ENCODE measurements at regions not wholly inside any gene's neighbourhood (a gene's known extent, or its start where the extent isn't known, plus 50 kb on each side); places are given as distances from the start of the nearest gene placed in this dataset.

- H3K27ac ChIP-seq (ENCODE audit: low read depth, low read length) = no peak overlapping the region
- H3K27me3 ChIP-seq (ENCODE audit: insufficient read depth, low read length) = no peaks in the 10 kb centered on the region
- no peaks in the 10 kb centered on the region for H3K79me2 ChIP-seq (ENCODE audit: insufficient read depth, low read length)
- peak overlapping the region; percentile 8 for H2AFZ ChIP-seq (ENCODE audit: low read length)
- DNase-seq (ENCODE audit: insufficient read length, low spot score, missing footprints) = no peak
- H3K9me3 ChIP-seq (ENCODE audit: low read depth, low read length) = no peaks in the 10 kb centered on the region
- no peaks in the 10 kb centered on the region for H3K36me3 ChIP-seq (ENCODE audit: insufficient read depth, low read length)
- no peaks in the 10 kb centered on the region for H3K4me1 ChIP-seq (ENCODE audit: insufficient read depth, low read length)
- H4K20me1 ChIP-seq (ENCODE audit: insufficient read depth, low read length) = no peaks in the 10 kb centered on the region
- TF ChIP-seq CTCF (IDR thresholded peaks at IDR 0.05; ENCODE audit: extremely low read depth, low read depth, low read length) = no peak
- H3K4me2 ChIP-seq (ENCODE audit: insufficient read depth, low read length) = no peak overlapping the region
- H3K4me3 ChIP-seq (ENCODE audit: insufficient read depth, low read length) = no peak overlapping the region
Observed at GRCh38 chr16:64880994-64881393, 240.9 kb downstream of the CDH11 start.

GRCh38 chr16:64880006-64880405 lies 241.9 kb downstream of the CDH11 start:
- H3K36me3 ChIP-seq (ENCODE audit: insufficient read depth, low read length) = no peaks in the 10 kb centered on the region
- no peak overlapping the region for H3K27ac ChIP-seq (ENCODE audit: low read depth, low read length)
- H3K4me2 ChIP-seq (ENCODE audit: insufficient read depth, low read length) = no peak overlapping the region
- H3K79me2 ChIP-seq (ENCODE audit: insufficient read depth, low read length) = no peaks in the 10 kb centered on the region
- H3K9me3 ChIP-seq (ENCODE audit: low read depth, low read length) = no peaks in the 10 kb centered on the region
- no peak overlapping the region for H2AFZ ChIP-seq (ENCODE audit: low read length)
- no peak for DNase-seq (ENCODE audit: insufficient read length, low spot score, missing footprints)
- H4K20me1 ChIP-seq (ENCODE audit: insufficient read depth, low read length) = no peaks in the 10 kb centered on the region
- no peaks in the 10 kb centered on the region for H3K27me3 ChIP-seq (ENCODE audit: insufficient read depth, low read length)
- H3K4me3 ChIP-seq (ENCODE audit: insufficient read depth, low read length) = no peak overlapping the region
- no peak for TF ChIP-seq CTCF (IDR thresholded peaks at IDR 0.05; ENCODE audit: extremely low read depth, low read depth, low read length)
- no peaks in the 10 kb centered on the region for H3K4me1 ChIP-seq (ENCODE audit: insufficient read depth, low read length)

GRCh38 chr16:64878940-64879339 lies 242.9 kb downstream of the CDH11 start:
- Histone ChIP-seq H3K4me1 (ENCODE audit: insufficient read depth, low read length) (no peaks in the 10 kb centered on the region), H3K27me3 (ENCODE audit: insufficient read depth, low read length) (no peaks in the 10 kb centered on the region), H3K79me2 (ENCODE audit: insufficient read depth, low read length) (no peaks in the 10 kb centered on the region), H2AFZ (ENCODE audit: low read length) (no peak overlapping the region), H3K36me3 (ENCODE audit: insufficient read depth, low read length) (no peaks in the 10 kb centered on the region), H4K20me1 (ENCODE audit: insufficient read depth, low read length) (no peaks in the 10 kb centered on the region), H3K9me3 (ENCODE audit: low read depth, low read length) (no peaks in the 10 kb centered on the region), H3K27ac (ENCODE audit: low read depth, low read length) (no peak overlapping the region), H3K4me2 (ENCODE audit: insufficient read depth, low read length) (no peak overlapping the region), H3K4me3 (ENCODE audit: insufficient read depth, low read length) (no peak overlapping the region)
- DNase-seq (ENCODE audit: insufficient read length, low spot score, missing footprints) = no peak
- no peak for TF ChIP-seq CTCF (IDR thresholded peaks at IDR 0.05; ENCODE audit: extremely low read depth, low read depth, low read length)

- Histone ChIP-seq H3K4me3 (ENCODE audit: insufficient read depth, low read length) (no peak overlapping the region), H2AFZ (ENCODE audit: low read length) (no peak overlapping the region), H3K27ac (ENCODE audit: low read depth, low read length) (no peak overlapping the region), H3K36me3 (ENCODE audit: insufficient read depth, low read length) (no peaks in the 10 kb centered on the region), H3K4me2 (ENCODE audit: insufficient read depth, low read length) (no peak overlapping the region), H4K20me1 (ENCODE audit: insufficient read depth, low read length) (no peaks in the 10 kb centered on the region), H3K9me3 (ENCODE audit: low read depth, low read length) (no peaks in the 10 kb centered on the region), H3K4me1 (ENCODE audit: insufficient read depth, low read length) (no peaks in the 10 kb centered on the region), H3K79me2 (ENCODE audit: insufficient read depth, low read length) (no peaks in the 10 kb centered on the region), H3K27me3 (ENCODE audit: insufficient read depth, low read length) (no peaks in the 10 kb centered on the region)
- DNase-seq (ENCODE audit: insufficient read length, low spot score, missing footprints) = no peak
- TF ChIP-seq CTCF (IDR thresholded peaks at IDR 0.05; ENCODE audit: extremely low read depth, low read depth, low read length) = no peak
Observed at GRCh38 chr16:64872101-64872500, 249.8 kb downstream of the CDH11 start.

Data from osteoblast (primary cell).